ENCODE measurements at regions not wholly inside any gene's neighbourhood (a gene's known extent, or its start where the extent isn't known, plus 50 kb on each side); places are given as distances from the start of the nearest gene placed in this dataset.
"Not testable (repeated sequence)": the region's sequence is repeated elsewhere in the genome, so short reads cannot be mapped to it uniquely, and the experiment has no call there.

DNA sequence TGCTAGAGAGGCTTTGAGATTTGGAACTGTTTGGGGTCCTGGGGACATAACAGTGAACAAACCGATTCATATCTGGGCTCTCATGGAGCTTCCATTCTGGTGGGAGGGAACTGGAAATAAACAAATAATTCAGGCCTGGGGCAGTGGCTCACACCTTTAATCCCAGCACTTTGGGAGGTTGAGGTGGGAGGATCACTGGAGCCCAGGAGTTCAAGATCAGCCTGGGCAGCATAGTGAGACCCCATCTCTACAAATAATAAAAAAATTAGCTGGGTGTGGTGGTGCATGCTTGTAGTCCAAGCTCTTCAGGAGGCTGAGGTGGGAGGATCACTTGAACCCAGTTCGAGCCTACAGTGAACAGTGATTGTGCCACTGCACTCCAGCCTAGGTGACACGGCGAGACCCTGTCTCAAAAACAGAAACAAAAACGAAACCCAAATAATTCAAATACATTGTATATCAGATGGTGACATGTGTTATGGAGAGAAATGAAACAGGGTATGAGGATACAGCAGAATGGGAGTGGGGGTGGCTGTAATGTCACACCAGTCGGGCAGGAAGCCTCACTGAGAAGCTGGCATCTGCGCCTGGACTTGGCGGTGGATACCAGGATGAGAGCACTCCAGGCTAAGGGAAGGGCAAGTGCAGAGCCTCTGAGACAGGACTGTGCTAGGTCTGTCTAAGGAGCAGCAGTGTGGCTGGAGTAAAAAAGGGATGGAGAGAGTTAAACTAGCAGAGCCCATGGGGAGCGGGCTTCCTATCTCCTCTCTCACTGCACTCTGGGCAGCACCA, 131.1 kb upstream of the ZNF536 start:
- intact Hi-C loops (cut with micrococcal nuclease), result no loop called here
- no peak for DNase-seq
- peak; percentile 26 for ATAC-seq

DNA sequence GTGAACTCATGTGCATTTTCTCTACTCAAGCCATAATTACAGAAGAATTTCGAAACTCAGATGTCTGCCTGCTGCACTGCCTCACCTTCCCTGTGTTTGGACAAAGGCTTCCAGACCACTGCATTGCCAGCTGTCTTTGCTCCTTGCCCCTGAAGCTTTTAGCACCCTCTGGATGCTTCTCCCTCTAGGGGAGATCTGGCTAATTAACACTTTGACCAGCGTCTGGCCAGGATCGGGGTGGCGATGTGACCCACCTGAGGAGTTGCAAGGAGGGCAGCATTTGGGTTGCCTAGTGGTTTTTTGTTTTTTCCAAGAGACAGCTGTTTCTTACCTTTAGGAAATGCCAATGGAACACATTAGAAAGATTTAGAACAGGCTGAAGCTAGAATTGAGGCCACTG, 127.7 kb upstream of the ZNF536 start:
- intact Hi-C loops (cut with micrococcal nuclease), result no loop called here
- DNase-seq, result no peak
- ATAC-seq, result no peak

DNA sequence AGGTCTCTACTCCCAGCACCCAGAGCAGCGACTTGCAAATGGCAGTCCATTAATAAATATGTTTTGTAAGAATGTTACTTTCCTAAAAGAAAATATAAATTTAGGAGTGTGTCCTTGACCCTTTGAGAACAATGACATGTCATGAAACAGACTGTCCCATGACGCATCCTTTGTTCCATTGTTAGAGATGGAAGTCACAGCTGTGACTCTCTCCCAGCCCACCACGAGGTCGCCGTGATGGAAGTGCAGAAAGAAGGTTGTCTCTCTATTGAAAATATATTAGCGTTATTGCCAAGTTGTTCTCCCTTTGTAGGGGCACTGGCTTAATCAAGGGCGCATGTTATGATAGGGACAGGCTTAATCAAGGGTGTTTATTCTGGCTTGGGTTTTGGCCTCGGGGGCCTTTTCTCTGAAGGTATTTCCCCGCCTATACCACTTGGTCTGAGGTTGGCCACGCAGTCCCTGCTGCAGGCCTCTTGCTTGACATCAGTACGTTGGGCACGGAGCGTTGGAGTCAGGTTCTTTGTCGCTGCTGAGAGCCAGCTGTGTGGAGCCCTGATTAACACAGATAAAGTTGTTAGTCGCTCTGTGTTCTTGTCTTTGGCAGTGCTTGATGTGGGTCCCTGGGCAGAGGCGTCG, 126.7 kb upstream of the ZNF536 start:
- DNase-seq (no peak), ATAC-seq (no peak)
- intact Hi-C loops (cut with micrococcal nuclease), result no loop called here

DNA sequence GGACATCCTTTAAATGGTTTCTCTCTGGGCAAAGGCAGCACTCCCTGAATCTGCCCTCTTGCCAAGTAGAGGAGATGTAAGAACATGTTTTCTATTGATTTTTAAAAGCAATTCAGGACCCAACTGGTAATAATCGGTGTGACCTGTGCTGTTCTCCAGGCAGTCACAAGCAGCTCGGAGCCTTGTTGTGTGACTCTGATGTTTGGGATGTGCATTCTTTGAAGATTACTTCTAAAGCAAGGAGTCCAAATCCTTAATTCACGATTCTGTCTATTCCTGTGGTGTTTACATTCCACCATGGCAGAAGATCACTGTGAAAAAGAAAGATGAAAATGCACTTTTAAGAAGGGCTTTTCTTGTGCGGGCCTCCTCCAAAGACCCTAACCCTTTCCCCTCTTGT, 122.3 kb upstream of the ZNF536 start:
- DNase-seq (no peak), ATAC-seq (no peak)
- intact Hi-C loops (cut with micrococcal nuclease), result no loop called here

DNA sequence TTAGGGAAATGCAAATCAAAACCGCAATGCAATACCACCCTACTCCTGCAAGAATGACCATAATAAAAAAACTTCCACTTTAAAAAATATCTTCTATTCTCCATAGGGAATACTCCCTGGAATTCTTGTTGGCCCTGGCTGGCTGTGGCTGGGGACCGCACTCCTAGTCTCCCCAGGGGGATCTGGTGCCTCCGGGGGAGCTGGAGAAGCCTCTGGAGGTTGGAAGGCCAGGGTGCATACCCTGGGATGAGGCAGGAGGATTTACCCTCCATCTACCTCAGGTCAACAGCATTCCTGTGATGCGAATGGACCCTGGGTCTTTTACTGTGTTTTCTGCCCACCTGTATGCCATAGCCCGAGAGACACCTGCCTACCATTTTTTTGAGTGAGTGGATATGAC, 120.0 kb upstream of the ZNF536 start:
- no peak for ATAC-seq
- intact Hi-C loops (cut with micrococcal nuclease), result no loop called here
- no peak for DNase-seq

DNA sequence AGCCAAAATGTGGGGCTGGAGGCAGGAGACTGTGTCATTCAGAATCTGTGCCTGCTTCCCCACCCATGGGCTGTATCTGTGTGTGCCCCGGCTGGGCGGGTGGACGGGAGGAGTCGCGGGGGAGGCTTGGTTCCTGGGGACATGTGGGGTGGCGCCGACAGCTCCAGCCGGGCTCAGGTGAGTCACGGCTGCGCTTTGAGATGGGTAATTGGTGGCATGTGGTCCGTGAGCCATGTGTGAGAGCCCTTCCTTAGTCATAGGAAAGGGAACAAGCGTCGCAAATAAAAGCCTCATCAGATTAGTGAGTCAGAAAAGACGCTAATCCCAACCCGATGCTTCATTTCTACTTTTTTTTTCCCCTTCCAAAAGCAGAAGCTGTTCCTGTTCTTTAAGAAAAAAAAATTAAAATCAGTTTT, 118.6 kb upstream of the ZNF536 start:
- DNase-seq (no peak), ATAC-seq (no peak)
- intact Hi-C loops (cut with micrococcal nuclease), result no loop called here

DNA sequence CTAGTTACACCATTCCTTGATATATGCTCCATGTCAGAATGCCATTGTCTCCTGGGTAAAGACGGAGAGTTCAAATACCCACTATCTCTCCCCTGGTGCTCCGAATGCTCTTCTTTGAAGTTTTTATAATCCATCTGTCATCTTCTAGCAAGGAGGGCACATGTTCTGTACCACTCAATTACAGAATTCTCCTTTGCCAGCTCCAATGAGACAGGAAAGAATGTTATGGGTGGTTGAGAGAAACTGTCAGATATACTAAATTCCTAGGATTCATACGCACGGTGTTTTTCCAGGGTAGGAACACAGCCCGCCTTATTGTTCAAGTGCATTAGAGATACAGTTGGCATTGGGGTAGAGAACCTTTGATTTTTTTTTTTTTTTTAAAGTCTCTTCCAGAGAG, 118.0 kb upstream of the ZNF536 start:
- DNase-seq (no peak), ATAC-seq (no peak)
- intact Hi-C loops (cut with micrococcal nuclease), result no loop called here

DNA sequence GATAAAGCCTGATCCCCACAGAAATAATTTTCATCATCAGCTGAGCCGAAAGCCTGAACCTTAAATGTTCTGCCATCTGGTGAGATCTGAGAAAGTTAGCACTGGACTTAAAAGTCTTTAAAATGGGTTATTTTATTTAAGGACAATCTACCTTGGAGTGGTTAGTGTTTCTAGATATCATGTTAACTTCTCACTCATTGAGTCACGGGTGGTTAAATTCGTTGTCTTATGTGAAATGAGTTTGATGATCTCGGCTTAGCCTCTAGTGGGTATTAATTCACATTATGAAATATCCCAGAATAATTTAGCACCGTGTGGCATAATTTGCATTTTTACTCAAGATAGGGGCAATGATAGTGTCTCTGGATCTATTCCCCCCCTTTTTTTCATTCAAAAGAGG, 117.4 kb upstream of the ZNF536 start:
- intact Hi-C loops (cut with micrococcal nuclease), result no loop called here
- DNase-seq (no peak), ATAC-seq (no peak)

DNA sequence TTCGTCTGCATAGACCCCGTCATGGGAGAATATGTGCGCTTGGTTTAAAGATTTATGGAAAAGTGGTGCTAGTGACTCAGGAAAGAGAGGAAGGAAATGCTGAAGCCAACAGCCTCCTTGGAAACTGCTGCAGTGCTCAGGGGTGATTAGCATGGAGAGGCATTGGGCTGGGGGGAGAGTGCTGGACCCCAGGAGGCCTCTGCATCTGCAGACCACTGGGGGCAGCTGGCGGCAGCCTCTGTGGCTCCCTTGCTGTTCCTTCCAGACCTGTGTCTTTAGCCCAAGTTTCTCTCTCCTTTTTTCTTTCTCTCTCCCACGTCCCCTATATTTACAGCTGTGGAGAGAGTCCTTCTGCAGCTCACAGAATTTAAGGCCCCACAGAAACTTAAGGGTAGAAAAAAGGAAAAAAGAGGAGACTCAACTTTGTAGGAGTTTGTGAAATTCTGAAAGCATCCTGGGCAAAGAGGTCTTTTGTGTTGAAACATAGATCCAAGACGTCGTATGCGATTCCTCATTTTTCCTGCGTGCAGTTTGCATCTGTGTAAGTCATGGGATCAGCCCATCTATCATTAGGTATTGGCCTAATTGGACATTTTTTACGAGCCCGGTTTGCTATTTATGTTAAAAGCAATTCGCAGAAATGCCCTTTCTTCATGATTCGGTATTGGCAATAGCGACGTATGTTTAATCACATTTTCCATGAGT, 116.2 kb upstream of the ZNF536 start:
- ATAC-seq (no peak), DNase-seq (no peak)
- intact Hi-C loops (cut with micrococcal nuclease), result no loop called here

DNA sequence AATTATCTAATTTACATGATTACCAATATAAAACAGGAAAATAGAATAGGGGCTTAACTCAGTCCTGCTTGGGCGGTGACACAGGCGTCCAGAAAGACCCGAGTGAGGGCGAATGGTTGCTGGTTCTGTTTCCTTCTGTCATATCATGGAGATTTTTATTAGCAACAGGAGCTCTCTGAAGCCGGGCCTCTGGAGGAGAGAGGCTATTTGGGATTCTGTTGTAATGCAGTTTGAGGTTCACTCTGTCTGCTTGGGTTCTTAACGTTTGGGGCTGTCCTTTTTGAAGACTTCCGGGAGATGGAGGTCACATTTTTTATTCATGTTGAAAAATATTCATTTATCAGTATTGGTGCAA, 115.7 kb upstream of the ZNF536 start:
- DNase-seq (no peak), ATAC-seq (no peak)
- intact Hi-C loops (cut with micrococcal nuclease), result no loop called here

DNA sequence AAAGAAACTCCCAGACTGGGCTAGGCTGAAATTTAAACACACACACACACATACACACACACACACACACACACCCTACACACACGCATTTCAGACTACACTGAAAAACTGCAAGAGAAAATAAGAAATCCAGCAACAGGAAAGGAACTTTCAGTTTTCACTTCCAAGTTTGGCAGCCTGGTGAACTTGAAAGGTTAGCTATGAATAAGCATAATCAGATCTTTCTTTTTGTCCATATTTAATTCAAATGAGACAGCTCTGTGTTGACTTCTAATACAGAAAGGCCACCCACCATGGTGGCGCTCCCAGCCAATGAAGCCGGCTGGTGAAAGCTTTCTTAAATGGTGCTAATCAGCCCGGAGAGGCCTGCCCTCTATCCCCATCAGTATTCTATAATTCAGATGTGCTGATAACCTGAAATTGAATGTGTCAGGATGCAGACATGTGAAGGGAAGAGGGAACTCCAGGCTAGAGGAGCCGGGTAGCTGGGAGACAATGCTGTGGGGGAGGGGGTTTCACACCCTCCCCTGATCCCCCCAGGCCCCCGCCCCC, 108.3 kb upstream of the ZNF536 start:
- no peak for ATAC-seq
- no peak for DNase-seq
- intact Hi-C loops (cut with micrococcal nuclease), result no loop called here

DNA sequence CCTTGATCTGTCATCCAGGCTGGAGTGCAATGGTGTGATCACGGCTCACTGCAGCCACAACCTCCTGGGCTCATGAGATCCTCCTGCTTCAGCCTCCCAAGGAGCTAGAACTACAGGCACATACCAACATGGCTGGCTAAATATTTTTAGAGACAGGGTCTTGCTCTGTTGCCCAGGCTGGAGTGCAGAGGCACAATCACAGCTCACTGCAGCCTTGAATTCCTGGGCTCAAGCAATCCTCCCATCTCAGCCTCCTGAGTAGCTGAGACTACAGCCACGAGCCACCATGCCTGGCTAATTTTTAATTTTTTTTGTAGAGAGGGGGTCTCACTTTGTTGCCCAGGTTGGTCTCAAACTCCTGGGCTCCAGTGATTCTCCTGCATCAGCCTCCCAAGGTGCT, 106.3 kb upstream of the ZNF536 start:
- intact Hi-C loops (cut with micrococcal nuclease); DNase-seq; ATAC-seq: not testable (repeated sequence)

DNA sequence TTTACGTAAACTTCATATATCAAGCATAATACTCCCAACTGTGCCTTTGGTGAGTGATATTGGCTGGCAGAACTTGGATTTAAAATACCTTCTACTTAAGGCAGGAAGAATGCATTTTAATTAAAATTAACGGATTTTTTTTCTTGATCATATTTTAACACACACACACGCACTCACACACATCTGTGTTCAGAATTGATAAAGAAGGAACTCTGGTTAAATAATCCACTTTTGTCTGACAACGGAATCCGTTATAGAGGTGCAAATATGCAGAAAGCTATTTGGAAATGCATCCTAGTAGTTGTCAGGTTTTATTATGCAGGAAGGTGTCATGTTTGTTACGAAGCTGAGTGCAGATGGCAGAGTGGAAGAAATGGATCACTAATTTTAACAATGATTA, 105.5 kb upstream of the ZNF536 start:
- ATAC-seq (no peak), DNase-seq (no peak)
- intact Hi-C loops (cut with micrococcal nuclease), result no loop called here

DNA sequence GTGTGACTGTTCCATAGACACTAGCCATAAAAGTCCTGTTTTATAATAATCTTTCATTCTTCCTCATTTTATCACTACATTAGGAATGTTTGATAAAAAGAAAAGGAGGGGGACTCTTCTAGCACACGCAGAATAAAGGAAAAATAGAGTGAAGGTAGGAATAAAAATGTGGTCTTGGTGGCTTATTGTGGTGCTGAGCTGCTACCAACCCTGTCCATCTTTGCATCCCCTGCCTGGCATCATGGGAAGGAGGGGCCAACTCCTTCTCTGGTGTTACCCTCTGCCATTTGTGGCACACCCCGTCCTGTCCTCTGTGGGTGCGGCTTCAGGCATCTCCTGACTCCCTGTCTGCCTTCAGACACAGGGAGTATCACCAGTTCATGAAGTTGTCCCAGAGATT, 104.9 kb upstream of the ZNF536 start:
- intact Hi-C loops (cut with micrococcal nuclease), result no loop called here
- no peak for ATAC-seq

DNA sequence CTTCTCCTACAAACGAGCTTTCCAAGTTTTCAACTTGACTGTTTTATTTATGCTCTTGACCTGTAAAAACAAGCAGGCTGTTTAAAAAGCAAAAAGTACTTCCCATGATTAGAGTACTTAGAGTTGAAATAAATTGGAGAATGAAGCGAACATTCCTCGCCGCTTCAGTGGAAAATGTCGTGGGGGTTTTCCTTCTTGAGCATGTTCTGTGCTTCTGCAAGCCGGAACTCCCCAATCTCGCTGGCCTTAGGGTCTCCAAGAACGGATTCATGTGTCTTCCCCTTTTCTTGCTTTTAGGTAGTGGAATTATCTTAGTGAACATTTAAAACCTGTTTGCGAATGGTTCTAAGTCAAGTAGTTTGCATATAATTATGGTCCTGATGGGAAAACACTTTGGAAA, 103.6 kb upstream of the ZNF536 start:
- intact Hi-C loops (cut with micrococcal nuclease), result no loop called here
- DNase-seq (no peak), ATAC-seq (no peak)

More for the DNA sequence above, 104.9 kb upstream of the ZNF536 start:
- no peak for DNase-seq

DNA sequence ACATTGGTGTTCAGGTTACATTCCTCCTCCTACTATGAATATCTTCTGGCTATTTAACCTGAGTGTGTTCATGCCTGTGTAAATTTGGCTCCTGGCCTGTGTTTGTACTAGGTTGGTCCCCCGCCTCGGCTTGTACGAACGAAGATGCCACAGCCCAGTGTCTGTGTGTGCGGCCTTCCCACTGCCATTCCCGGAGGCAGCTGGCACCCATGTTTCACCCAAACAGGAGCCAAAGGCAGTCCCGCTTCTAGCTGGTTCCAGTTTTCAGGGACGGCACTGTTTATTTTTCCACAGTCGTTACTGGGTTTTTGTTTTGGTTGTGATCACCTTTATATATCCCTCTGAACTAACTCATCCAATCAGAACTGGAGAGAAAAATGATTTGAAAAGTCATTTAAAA, 102.5 kb upstream of the ZNF536 start:
- intact Hi-C loops (cut with micrococcal nuclease), result no loop called here
- no peak for ATAC-seq
- no peak for DNase-seq

DNA sequence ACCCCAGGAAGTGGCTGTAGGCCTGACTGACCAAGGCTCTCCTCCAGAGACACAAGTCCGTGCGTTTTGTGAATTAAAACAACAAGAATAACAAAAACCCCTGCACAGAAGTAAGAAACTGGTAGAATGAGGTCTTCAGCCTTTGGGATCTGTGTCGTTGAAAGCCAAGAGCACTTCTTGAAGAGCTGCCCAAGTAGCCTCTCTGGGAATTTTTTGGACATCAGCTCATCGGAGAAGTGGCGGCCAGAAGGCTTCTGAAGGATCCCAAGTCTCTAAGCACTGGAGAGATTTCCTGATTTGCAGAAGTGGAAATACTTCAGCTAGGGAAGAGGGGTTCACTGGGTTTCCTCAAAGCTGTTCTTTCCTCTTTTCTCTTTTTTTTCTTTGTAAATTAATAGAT, 100.4 kb upstream of the ZNF536 start:
- ATAC-seq (no peak), DNase-seq (no peak)
- intact Hi-C loops (cut with micrococcal nuclease), result no loop called here

DNA sequence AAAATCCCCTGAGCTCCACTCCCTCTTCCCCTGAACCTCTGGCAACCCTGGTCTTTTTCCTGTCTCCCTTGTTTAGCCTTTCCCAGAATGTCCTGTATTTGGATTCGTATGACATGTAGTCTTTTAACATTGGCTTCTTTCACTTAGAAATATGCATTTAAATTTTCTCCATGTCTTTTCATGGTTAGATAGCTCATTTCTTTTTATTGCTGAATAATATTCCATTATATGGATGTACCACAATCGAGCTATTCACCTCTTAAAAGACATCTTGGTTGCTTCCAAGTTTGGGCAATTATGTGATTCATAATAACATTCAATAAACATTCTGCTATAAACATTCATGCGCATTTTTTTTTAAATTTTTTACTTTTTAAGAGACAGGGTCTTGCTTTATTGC, 99.6 kb upstream of the ZNF536 start:
- ATAC-seq (no peak), DNase-seq (no peak)
- intact Hi-C loops (cut with micrococcal nuclease), result no loop called here

DNA sequence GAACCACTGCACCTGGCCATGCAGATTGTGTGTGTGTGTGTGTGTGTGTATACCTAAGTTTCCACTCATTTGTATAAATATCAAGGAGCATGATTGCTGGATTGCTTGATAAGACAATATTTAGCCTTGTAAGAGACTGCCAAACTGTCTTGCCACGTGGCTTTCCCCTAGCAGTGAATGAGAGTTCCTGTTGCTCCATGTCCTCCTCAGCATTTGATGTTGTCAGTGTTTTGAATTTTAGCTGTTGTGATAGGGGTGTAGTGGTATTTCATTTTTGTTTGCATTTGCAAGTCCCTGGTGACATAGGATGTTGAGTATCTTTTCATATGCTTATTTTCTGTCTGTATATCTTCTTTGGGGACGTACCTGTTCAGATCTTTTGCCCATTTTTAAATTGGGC, 99.0 kb upstream of the ZNF536 start:
- ATAC-seq (no peak), DNase-seq (no peak)
- intact Hi-C loops (cut with micrococcal nuclease), result no loop called here

DNA sequence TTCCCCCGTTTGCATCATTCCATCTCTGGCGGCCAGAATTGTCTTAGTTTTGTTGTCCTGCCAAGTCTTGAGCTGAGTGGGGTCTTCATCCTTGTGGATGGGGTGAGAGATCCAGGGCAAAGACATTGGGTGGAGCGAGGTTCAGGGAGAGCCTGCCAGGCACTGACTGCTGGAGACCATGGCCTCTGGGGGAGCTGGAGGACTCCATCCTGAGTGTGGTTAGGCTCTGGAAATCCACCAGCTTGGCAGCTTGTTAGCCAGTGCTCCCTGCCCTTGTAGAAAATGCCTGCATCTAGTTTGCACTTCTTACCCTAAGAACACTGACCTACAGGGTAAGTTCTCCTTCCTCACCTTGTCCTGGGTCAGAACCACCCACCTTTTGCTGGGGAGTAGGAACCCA, 97.2 kb upstream of the ZNF536 start:
- ATAC-seq (no peak), DNase-seq (no peak)
- intact Hi-C loops (cut with micrococcal nuclease), result no loop called here

All from left ventricle myocardium superior (tissue), 1 donor.